ENCODE measurements at regions not wholly inside any gene's neighbourhood (a gene's known extent, or its start where the extent isn't known, plus 50 kb on each side); places are given as distances from the start of the nearest gene placed in this dataset.
A peak's percentile ranks its signal among the peaks of the same experiment; 100 is the strongest.
"Not testable (repeated sequence)": the region's sequence is repeated elsewhere in the genome, so short reads cannot be mapped to it uniquely, and the experiment has no call there.

DNA sequence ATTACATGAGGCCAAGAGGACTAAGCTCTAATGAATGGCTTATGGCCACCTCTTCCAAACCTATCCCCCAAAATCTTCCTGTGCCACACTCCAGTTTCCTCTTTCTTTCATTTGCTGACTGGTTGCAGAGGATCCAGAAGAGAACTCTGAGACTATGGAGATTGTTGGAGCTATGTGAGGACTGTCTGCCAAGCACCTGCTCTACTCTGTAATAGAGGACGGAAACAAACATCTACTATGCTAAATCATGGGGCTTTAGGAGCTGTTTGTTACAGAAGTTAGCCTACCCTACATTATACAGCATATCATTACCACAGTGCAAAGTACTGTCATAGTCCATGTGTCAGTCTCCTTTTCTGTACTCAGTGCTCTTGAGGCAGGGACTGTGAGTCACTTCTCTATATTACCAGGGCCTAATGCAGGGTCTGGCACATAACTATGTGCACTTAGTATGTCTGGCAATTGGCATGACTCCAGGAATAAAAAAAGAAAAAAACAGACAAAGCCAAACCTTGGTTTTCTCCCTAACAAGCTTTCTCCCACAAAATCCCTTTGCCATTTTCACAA is 95.1 kb downstream of the RPAP3 start:
- DNase-seq (ENCODE audit: low read depth) = no peak

DNA sequence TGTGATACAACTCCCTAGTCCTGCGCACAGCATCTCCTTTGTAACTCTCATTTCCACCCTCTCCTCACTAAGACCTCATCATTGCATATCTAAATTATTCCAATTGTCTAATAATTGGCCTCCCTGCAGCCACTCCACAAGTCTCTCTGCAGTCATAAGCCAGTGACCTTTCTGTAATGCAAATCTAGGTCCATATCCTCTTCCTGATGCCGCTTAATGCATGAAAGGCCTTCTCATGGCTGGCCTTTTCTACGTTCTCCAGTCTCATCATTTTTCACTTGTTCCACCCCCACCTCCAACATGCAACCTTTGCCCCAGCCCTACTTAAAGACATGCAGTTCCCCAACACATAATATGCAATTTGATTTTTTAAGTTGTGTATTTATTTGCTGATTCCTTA is 96.0 kb downstream of the RPAP3 start:
- no peak for DNase-seq (ENCODE audit: low read depth)

DNA sequence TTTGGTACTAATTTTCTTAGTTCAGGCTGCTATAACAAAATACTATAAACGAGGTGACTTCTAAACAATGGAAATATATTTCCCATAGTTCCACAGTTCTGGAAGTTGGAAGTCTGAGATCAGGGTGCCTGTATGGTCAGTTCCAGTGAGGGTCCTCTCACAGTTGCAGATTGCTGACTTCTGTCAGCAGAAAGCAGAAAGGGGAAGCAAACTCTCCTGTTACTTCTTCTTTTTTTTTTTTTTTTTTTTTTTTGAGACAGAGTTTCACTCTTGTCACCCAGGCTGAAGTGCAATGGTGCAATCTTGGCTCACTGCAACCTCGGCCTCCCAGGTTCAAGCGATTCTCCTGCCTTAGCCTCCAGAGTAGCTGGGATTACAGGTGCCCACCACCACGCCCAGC is 97.2 kb downstream of the RPAP3 start:
- DNase-seq (ENCODE audit: low read depth) = not testable (repeated sequence)

DNA sequence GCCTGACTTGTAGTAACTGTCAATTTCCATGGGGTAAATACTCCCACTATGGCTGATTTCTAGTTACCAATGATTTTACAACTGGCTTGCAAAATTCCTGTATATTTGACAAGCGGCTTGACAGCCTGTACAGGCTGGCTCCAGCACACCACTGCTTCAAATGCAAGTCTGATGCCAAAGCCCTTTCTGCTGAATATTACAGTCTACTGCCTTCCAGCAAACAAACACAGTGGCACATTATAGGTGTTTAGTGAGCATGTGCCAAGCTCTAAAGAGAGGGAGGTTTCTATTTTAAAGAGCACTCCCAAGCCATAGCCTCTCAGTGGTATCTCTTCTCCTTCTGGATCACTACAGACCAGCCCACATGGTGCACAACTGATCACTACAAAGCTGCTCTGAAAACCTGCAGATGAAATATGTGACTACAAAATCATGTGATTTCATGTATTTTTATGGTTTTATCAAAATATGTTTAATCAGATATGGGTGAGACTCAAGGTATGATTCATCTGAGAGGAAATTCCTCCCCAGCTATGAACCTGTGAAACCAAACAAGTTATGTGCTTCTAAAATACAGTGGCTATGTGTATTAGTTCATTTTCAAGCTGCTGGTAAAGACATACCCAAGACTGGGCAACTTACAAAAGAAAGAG is 101.5 kb downstream of the RPAP3 start:
- DNase-seq (ENCODE audit: low read depth) = no peak

DNA sequence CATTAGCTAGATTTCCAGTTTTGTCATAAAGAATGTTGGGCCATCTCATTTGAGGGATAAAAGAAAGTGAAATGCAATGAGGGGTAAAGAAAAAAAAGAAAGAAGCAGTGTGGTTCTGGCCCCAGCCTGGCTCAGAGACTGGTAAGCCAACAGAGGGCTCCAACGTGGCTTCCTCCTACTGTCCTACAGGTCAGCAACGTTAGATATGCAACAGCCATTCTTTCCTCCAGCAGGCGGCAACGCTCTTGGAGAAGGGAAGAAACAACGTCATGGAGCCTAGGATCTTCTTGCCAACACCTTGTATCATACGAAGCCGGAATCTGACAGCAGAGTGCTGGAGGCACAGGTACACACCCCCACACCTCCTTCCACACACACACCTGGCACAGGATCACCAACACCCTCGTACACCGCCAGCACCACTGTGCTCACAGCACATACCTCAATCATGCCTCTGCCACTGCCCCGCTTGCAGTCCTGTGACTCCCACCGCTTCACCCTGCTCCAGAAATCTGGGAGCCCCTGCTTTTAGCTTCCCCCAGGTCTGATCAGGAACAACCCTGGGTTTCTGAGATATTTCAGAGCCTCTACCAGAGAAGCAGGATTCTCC is 102.8 kb downstream of the RPAP3 start:
- no peak for DNase-seq (ENCODE audit: low read depth)

DNA sequence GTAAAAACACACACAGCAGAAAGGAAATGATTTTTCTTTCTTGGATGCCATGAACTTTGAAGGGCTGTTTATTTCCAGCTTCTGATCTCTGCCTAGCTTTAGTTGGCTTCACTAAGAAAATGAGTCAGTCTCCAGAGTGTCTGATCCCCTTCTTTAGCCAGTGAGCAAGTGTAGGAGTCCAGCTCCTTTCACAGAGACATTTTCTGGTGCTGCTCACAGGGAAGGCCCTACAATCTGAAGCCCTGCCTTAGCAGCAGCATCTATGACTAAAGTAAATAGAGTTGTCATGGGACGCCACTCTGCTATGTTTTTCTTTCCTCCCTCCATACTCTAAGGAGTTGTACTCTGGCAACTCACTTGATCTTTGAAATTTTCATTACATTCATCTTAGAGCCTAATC is 103.5 kb downstream of the RPAP3 start:
- no peak for DNase-seq (ENCODE audit: low read depth)

DNA sequence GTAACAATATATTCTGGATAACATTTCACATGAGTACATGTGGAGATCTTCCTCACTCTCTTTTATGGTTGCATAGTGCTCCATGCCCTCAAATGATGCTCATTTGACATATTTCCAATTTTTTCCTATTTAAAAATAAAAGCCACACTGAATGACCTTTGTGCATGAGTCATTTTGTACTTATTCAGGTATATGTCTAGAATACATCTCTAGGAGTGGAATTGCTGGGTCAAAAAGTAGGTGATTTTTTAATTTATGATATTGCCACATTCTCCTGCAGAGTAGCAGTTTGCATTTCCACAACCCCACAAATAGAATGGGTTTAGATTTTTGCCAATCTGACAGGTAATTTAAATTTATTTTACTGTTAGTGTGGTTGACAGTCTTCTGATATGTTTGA is 104.8 kb downstream of the RPAP3 start:
- DNase-seq (ENCODE audit: low read depth) = no peak

DNA sequence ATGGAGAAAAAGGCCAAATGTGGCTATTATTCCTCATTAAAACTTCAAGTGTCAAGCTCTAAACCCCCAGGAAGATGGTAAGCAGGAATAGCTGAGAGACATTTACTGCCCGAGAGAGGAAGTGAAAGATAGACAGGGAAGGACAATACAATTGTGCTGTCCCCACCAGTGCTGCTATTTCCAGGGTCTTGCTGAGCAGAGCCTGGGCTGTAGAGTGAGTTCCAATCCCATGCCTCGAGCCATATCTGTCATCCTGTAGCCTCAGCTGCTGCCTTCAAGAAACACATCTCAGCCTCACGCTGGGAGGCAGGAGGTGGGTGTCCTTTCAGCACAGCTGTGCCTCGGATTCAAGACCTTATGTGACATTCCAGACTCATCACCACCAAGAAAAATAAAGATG is 114.0 kb downstream of the RPAP3 start:
- no peak for DNase-seq (ENCODE audit: low read depth)

DNA sequence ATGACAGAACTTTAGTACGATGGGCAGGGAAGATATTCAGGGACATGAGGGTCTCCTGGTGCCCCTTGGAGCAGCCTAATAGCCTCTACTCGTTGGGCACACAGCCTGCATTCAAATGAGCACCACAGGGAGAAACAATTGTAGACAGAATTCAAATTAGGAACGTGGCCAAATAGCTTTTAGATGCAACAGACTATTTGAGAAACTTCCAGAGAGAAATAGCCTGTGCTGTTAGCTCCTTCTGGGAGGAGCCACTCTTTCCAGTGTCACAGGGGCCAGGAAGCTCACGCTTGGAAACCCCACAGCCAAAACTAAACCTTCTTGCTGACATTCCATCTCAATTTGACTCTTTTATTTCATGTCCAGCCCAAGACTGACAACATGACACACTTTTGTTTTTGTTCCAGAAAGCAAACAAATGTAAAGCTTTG is 114.5 kb downstream of the RPAP3 start:
- DNase-seq (ENCODE audit: low read depth) = peak; percentile 17

DNA sequence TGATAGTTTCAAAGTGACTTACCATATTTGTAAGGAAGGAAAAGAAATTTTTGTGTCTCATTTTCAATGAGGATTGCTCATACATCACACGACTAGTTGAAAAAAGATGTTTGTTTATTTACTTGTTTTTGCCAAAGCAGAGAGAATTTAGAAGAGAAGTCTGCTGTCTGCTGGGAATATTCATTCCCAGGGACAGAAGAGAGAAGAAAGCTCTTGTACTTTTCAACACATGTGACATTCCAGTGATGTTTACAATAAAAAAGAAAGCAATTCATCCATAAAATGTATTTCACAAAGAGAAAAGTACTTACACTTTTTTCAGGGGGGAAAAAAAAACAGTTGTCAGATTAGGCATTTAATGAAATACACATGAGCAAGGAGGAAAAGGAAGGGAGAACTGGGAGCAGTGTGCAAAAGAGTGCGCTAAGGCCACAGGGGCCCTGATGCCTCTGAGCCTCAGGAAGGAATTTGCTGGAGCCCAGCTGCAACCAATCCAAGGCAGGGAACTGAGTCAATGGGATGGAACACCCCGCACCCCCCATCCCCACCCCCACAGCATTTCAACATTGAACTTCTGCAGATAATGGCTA is 115.0 kb downstream of the RPAP3 start:
- no peak for DNase-seq (ENCODE audit: low read depth)

DNA sequence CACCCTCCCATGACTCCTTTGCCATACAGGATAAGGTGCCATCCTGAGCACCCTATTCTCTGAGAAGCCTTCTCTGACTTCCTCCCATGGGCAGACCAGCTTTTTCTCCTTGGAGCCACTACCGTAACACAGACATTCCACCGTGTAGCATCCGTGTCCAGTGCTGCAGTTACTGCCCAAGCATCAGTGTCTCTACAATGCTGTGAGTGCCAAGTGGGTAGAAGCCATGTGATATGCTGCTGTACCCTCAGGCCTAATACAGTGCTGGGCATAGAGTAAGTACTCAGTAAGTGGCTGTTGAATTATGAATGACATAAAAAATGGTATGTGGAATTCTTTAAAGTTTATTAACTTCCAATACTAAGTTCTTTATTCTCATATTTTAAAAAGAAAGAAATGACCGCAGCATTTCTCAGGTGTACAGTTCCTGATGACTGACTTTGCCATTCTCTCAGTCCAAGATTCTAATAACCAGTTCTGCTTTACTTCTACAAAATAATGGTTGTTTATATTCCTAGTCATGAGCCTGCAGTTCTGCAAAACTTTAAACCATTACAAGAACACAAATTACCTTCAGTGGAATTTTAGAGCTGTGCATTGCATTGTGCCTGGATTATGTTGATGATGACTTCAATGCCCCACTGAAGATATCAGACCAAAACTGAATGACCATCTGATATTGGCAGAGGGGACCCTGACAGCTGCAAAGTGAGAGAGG is 118.7 kb downstream of the RPAP3 start:
- DNase-seq (ENCODE audit: low read depth) = no peak

DNA sequence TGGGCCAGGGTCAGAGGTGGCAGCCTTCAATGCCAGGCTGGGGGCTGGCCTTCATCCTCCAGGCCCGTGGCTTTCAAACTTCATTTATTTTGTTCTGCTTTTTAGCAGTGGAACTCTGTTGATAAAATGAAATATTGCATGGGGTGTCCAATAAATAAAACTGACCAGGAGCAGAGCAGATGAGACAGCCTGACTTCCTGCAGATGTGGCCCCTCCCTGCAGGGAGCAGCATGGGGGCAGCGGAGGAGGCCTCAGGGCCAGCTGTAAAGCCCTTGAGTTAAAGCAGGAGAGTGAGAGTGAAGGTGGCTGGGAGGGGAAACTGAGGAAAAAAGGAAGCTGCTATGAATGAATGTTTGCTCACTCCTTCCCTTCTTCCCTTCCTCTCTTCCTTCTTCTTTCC is 120.3 kb downstream of the RPAP3 start:
- no peak for DNase-seq (ENCODE audit: low read depth)

DNA sequence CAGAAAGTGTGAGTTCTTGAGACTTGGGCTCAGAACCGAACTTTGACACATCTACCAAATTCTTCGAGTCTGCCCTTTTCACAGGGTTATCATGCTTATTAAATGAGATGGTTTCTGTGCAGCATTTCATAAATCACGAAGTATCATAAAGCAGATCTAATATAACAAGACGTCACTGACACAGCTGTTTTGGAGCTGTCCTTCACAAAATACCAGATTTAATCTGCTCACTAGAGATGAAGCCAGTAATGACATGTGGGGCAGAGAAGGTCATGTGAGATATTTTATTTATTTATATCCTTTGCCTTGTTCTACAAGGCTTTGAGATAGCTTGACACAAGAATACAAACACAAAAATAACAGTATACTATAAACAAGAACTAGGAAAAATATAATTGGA is 127.0 kb downstream of the RPAP3 start:
- DNase-seq (ENCODE audit: low read depth) = no peak

DNA sequence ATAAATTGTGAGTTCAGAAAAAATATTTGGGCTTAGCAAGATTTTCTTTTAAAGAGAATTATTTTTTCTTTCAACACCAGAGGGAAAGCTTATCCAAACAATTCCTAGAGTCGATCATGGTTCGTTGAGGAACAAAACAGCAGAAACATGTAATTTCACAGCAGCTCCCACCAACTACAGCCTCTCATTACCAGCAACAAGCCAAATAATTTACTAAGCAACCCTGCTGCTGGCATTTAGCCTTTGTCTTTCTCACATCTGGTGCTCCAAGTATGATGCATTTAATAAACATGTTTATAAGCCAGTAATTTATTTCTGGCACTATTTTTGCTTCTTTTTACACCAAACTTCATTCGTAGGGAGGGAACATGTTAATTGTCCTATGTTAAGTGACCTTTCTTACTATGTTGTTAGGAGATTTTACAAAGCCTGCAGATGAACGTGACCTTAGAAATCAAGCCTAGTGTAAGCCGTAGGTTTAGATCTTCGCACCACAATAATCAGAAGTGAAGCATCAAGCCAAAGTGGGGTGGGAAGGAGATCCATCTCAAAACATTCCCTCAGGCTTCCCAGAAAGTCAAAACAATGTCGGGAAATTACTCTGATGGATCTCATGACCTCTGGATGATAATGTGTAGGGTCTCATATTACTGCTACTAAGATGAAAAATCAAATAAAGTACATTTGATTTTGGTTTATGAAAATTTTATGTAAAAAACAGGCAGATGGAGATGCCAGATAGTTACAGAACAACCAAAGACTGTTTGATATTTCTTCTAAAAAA is 128.4 kb downstream of the RPAP3 start:
- no peak for DNase-seq (ENCODE audit: low read depth)

DNA sequence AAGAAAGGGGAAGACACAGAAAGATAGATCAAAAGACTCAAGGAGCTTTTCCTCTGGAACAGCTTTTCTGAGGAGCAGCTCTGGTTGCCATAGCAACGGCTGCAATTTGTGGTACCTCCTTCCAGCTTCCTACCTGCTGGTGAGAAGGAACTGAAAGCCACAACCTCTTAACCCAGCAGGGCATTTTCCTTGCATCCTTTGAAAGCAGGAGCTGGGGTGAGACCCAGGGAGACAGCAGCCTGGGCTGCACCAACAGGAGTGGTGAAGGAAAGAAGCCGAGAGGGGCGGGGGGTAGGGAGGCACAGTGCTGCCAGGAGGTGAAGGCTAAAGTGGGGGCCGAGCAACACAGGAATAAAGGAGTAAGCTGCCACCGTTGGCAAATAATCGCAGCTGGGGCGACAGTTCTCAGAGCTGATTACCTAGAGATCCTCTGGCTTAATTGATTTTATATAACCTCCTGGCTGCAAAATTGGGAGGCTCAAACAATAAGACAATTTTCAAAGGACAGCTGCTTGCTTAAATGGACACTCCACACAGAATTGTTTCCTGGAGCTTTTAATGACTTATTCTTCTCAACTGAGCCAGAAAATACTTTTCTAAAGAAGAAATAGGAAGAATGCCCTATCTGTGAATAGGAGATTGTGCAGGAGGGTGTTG is 129.4 kb downstream of the RPAP3 start:
- DNase-seq (ENCODE audit: low read depth) = no peak

DNA sequence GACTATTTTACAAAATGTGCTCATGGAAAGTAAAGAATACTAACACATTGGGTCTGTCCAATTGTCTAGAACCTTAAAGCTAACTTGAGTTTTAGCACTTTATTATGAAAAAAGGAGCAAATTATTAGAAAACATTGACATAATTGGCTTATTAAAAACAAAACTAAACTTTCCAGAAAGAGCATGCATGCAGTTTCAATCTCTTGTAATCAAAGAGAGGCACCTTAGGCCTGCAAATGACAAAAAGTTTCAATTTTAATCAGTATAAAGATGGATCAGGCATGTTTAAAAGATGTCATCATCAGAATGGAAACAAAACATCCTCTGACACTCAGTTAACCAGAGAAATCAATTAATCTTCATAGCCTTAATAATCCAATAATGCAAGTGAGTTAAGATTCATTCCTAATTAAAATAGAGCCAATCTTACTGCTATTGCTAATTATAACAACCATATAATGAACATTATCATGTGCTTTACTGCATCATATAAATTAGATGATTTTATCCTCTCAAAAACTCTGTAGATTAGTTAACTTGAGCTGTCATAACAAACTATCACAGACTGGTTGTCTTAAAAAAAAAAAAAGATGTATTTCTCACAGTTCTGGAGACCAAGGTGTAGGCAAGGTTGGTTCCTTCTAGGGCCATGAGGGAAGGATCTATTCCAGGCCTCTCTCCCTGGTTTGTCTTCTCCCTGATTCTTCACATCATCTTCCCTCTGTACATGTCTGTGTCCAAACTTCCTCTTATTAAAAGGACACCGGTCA is 131.4 kb downstream of the RPAP3 start:
- no peak for DNase-seq (ENCODE audit: low read depth)

DNA sequence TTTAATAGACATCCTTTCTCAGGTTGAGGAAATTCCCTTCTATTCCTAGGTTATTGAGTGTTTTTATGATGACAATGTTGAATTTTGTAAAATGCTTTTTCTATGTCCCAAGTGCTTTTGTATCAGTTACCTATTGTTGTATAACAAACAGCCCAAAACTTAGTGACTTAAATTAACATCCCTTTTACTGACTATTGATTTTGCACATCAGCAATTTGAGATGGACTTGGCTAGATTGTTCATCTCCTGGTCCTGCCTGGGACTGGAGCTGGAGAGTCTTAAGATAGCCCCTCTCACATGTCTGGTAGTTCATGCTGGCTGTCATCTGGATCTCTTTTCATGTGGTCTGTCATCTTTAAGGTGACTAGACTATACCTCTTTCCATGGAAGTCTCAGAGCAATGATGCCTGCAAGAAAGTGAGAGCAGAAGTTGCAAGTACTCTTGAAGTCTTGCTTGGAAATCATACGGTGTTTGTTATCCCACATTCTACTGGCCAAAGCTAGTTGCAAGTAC is 132.6 kb downstream of the RPAP3 start:
- DNase-seq (ENCODE audit: low read depth) = no peak

DNA sequence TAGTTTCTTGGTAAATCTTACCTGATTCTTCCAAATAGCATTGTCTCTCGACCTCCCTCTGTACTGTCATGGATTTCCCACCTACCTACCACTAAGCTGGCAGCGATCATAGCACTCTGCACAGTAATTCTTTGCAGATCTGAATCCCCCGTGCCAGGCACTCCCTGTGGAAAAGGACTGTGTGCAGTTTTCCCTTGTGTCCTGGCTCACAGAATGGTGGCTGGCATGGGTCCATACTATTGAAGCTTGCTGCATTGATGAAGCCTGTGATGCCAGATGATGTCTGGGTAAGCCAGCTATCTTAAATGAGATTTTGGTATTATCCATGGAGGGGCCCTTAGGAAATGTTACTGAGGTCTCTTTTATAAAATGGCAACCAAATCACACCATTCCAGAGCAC is 135.7 kb downstream of the RPAP3 start:
- DNase-seq (ENCODE audit: low read depth) = no peak

DNA sequence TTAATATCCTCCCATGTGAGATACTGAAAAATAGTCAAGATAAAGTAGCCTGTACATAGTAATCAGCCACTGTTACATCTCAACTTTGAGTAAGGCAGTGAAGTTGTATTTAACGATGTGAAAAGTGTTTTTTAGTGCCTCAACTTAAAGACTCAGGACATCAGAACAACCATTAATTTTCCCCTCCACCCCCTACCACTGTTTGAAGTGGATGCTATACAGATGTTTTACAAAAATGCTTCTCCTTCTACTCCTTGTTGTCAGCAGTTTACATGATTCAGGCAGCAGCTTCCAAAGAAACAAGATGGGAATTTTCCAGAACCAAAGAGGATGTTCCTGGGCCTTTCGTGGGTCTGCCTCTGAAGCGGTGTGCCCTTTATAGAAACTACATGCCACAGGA is 143.6 kb downstream of the RPAP3 start:
- DNase-seq (ENCODE audit: low read depth) = no peak

DNA sequence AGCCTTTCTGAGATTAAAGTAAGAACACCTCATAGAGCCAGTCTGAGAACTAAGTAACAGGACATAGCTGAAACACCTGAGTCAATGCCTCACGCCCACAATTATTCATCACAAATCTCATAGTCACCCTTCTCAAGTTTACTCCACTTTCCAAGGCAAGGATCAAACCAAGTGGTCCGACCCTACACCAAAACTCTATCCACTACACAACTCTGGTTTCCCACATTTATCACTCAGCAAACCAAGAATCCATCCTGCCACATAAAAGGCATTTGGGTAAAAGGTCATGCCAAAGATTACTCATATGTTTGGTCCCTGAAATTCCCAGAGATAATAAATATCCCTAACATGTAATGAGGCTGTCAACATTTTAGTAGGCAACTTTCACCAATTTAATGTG is 144.1 kb downstream of the RPAP3 start:
- DNase-seq (ENCODE audit: low read depth) = peak; percentile 22

DNA sequence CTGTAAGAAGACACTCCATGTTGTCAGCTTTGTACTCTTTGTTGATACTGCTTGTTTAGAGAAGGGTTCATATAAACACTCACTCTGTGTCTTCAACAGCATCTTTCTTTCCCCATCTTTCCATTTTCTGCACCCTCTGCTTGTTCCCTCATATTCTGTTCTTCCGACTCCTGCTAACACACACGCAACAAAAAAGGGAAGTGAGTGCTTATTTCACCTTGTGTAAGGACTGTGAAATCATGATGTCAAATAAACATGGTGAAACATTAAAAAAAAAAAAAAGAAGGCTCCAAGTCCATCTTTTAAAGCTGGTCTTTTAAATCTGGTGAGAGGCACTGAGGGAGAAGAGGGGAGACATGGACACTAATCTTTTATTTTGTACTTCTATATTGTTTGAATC is 145.4 kb downstream of the RPAP3 start:
- no peak for DNase-seq (ENCODE audit: low read depth)
